NCI-H2029 (cell line): ENCODE measurements at regions not wholly inside any gene's neighbourhood (a gene's known extent, or its start where the extent isn't known, plus 50 kb on each side); places are given as distances from the start of the nearest gene placed in this dataset.
"Not testable (repeated sequence)": the region's sequence is repeated elsewhere in the genome, so short reads cannot be mapped to it uniquely, and the experiment has no call there.

ENCODE experiments used
- DNase-seq: peaks from one replicate; lab custom pipeline; 2025; lab: John Stamatoyannopoulos, UW

GRCh38 chr13:64078025-64078424 lies 2662.4 kb upstream of the PCDH20 start:
- DNase-seq: no peak

GRCh38 chr13:64077132-64077835 lies 2661.6 kb upstream of the PCDH20 start:
- DNase-seq: not testable (repeated sequence)

- no peak for DNase-seq
These were observed 2660.1 kb upstream of the PCDH20 start for GRCh38 chr13:64075543-64076271.

GRCh38 chr13:64074971-64075474 lies 2659.4 kb upstream of the PCDH20 start:
- no peak for DNase-seq

- DNase-seq: no peak
These were observed 2657.6 kb upstream of the PCDH20 start for GRCh38 chr13:64073203-64073602.

GRCh38 chr13:64071352-64071751 lies 2655.7 kb upstream of the PCDH20 start:
- no peak for DNase-seq

GRCh38 chr13:64069892-64070291 lies 2654.2 kb upstream of the PCDH20 start:
- no peak for DNase-seq

- no peak for DNase-seq
These were observed 2651.1 kb upstream of the PCDH20 start for GRCh38 chr13:64066711-64067110.

GRCh38 chr13:64061649-64062048 lies 2646.0 kb upstream of the PCDH20 start:
- no peak for DNase-seq

GRCh38 chr13:64057372-64058020 lies 2641.8 kb upstream of the PCDH20 start:
- no peak for DNase-seq

GRCh38 chr13:64054321-64054720 lies 2638.7 kb upstream of the PCDH20 start:
- no peak for DNase-seq

- no peak for DNase-seq
These were observed 2636.9 kb upstream of the PCDH20 start for GRCh38 chr13:64052521-64052920.

- DNase-seq: no peak
These were observed 2635.6 kb upstream of the PCDH20 start for GRCh38 chr13:64051278-64051677.

GRCh38 chr13:64041296-64041695 lies 2625.6 kb upstream of the PCDH20 start:
- DNase-seq: no peak

GRCh38 chr13:64033921-64034320 lies 2618.3 kb upstream of the PCDH20 start:
- no peak for DNase-seq

- no peak for DNase-seq
These were observed 2613.9 kb upstream of the PCDH20 start for GRCh38 chr13:64029343-64030093.

GRCh38 chr13:64028551-64028950 lies 2612.9 kb upstream of the PCDH20 start:
- DNase-seq: no peak

- DNase-seq: no peak
These were observed 2604.5 kb upstream of the PCDH20 start for GRCh38 chr13:64020126-64020525.

GRCh38 chr13:64007339-64007738 lies 2591.7 kb upstream of the PCDH20 start:
- no peak for DNase-seq

GRCh38 chr13:64000321-64000720 lies 2584.7 kb upstream of the PCDH20 start:
- no peak for DNase-seq

GRCh38 chr13:63999614-64000305 lies 2584.1 kb upstream of the PCDH20 start:
- no peak for DNase-seq

- no peak for DNase-seq
These were observed 2567.7 kb upstream of the PCDH20 start for GRCh38 chr13:63983366-63983765.
